ENCODE measurements at regions not wholly inside any gene's neighbourhood (a gene's known extent, or its start where the extent isn't known, plus 50 kb on each side); places are given as distances from the start of the nearest gene placed in this dataset.
A peak's percentile ranks its signal among the peaks of the same experiment; 100 is the strongest.

- H3K36me3 ChIP-seq (replicated peaks; ENCODE audit: insufficient read depth, low read length): no peaks in the 10 kb centered on the region
- no peak overlapping the region for H3K27ac ChIP-seq (ENCODE audit: low read length)
- no peaks in the 10 kb centered on the region for H3K9me3 ChIP-seq (replicated peaks; ENCODE audit: insufficient read depth, low read length)
- no peaks in the 10 kb centered on the region for H3K4me1 ChIP-seq (ENCODE audit: low read length)
- no peaks in the 10 kb centered on the region for H4K20me1 ChIP-seq (ENCODE audit: insufficient read depth, low read length)
- peak; percentile 46 for TF ChIP-seq CTCF (IDR thresholded peaks at IDR 0.05; ENCODE audit: low read length)
- TF ChIP-seq EZH2 (optimal IDR thresholded peaks at IDR 0.05; ENCODE audit: low read depth, low read length): no peak
- H3K9me2 ChIP-seq (replicated peaks; ENCODE audit: insufficient read depth, low read length): no peaks in the 10 kb centered on the region
- H3K79me2 ChIP-seq (ENCODE audit: low read length): no peaks in the 10 kb centered on the region
- H3K27me3 ChIP-seq (replicated peaks; ENCODE audit: insufficient read depth, low read length): no peaks in the 10 kb centered on the region
- H3K4me2 ChIP-seq (ENCODE audit: low read depth, low read length): no peak overlapping the region
- H3K4me3 ChIP-seq (ENCODE audit: low read length): no peak overlapping the region
- peak; percentile 43 for DNase-seq
- H3F3A ChIP-seq (ENCODE audit: insufficient read depth, low read length): no peaks in the 10 kb centered on the region
- H2AFZ ChIP-seq (ENCODE audit: low read length): no peak overlapping the region
- H3K9ac ChIP-seq (ENCODE audit: low read length): no peak overlapping the region
These were observed 421.5 kb upstream of the MEIS1 start for GRCh38 chr2:66013456-66013855.

DNA sequence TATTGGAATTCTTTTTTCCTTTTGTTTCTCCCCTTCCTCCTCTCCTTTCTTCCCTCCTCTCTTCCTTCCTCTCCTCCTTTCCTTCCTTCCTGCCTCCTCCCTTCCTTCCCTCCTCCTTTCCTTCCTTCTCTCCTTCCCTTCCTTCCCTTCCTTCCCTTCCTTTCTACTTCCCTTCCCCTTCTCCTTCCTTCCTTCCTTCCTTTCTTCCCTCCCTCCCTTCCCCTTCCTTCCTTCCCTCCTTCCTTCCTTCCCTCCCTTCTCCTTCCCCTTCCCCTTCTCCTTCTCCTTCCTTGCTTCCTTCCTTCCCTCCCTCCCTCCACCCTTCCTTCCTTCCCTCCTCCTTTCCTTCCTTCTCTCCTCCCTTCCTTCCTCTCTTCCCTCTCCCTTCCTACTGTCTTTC is 431.0 kb upstream of the MEIS1 start:
- Histone ChIP-seq H3K4me1 (ENCODE audit: low read length) (no peaks in the 10 kb centered on the region), H3K36me3 (replicated peaks; ENCODE audit: insufficient read depth, low read length) (no peaks in the 10 kb centered on the region), H3K27ac (ENCODE audit: low read length) (no peak overlapping the region), H3F3A (ENCODE audit: insufficient read depth, low read length) (no peaks in the 10 kb centered on the region), H3K27me3 (replicated peaks; ENCODE audit: insufficient read depth, low read length) (no peaks in the 10 kb centered on the region), H4K20me1 (ENCODE audit: insufficient read depth, low read length) (no peaks in the 10 kb centered on the region), H3K9me2 (replicated peaks; ENCODE audit: insufficient read depth, low read length) (no peaks in the 10 kb centered on the region), H3K4me3 (ENCODE audit: low read length) (no peak overlapping the region), H3K79me2 (ENCODE audit: low read length) (no peaks in the 10 kb centered on the region), H2AFZ (ENCODE audit: low read length) (no peak overlapping the region), H3K4me2 (ENCODE audit: low read depth, low read length) (no peak overlapping the region), H3K9ac (ENCODE audit: low read length) (no peak overlapping the region), H3K9me3 (replicated peaks; ENCODE audit: insufficient read depth, low read length) (no peaks in the 10 kb centered on the region)
- no peak for TF ChIP-seq EZH2phosphoT487 (IDR thresholded peaks at IDR 0.05; ENCODE audit: low read length)
- no peak for TF ChIP-seq CTCF (IDR thresholded peaks at IDR 0.05; ENCODE audit: low read length)
- TF ChIP-seq EZH2 (optimal IDR thresholded peaks at IDR 0.05; ENCODE audit: low read depth, low read length): no peak
- no peak for DNase-seq

GRCh38 chr2:66001538-66001937 is 433.4 kb upstream of the MEIS1 start:
- H3K9ac ChIP-seq (ENCODE audit: low read length): no peak overlapping the region
- no peak overlapping the region for H3K4me2 ChIP-seq (ENCODE audit: low read depth, low read length)
- no peak for TF ChIP-seq EZH2phosphoT487 (IDR thresholded peaks at IDR 0.05; ENCODE audit: low read length)
- no peak for TF ChIP-seq CTCF (IDR thresholded peaks at IDR 0.05; ENCODE audit: low read length)
- TF ChIP-seq EZH2 (optimal IDR thresholded peaks at IDR 0.05; ENCODE audit: low read depth, low read length): no peak
- no peaks in the 10 kb centered on the region for H3K27me3 ChIP-seq (replicated peaks; ENCODE audit: insufficient read depth, low read length)
- H3K9me2 ChIP-seq (replicated peaks; ENCODE audit: insufficient read depth, low read length): no peaks in the 10 kb centered on the region
- no peak overlapping the region for H3K27ac ChIP-seq (ENCODE audit: low read length)
- H3F3A ChIP-seq (ENCODE audit: insufficient read depth, low read length): no peaks in the 10 kb centered on the region
- no peak for DNase-seq
- no peaks in the 10 kb centered on the region for H3K36me3 ChIP-seq (replicated peaks; ENCODE audit: insufficient read depth, low read length)
- no peaks in the 10 kb centered on the region for H4K20me1 ChIP-seq (ENCODE audit: insufficient read depth, low read length)
- no peaks in the 10 kb centered on the region for H3K4me1 ChIP-seq (ENCODE audit: low read length)
- no peaks in the 10 kb centered on the region for H3K9me3 ChIP-seq (replicated peaks; ENCODE audit: insufficient read depth, low read length)
- no peak overlapping the region for H3K4me3 ChIP-seq (ENCODE audit: low read length)
- H2AFZ ChIP-seq (ENCODE audit: low read length): no peak overlapping the region
- H3K79me2 ChIP-seq (ENCODE audit: low read length): no peaks in the 10 kb centered on the region
